A673 (cell line): ENCODE measurements at regions not wholly inside any gene's neighbourhood (a gene's known extent, or its start where the extent isn't known, plus 50 kb on each side); places are given as distances from the start of the nearest gene placed in this dataset.

Experiments
- CTCF ChIP-seq: fragments of 300-800, 200-600 bp; sonication (generic); conservative IDR thresholded peaks from 2 replicates; pipeline ENCODE4 v1.5.1; 2017; ENCODE audit warnings: low read depth, mild to moderate bottlenecking, antibody characterized with exemption, low read length, moderate library complexity, mixed read lengths
- EZH2 ChIP-seq: fragments of 200-600 bp; sonication (generic); IDR thresholded peaks from 2 replicates; pipeline ENCODE4 v1.6.1; 2017; ENCODE audit warnings: borderline replicate concordance, low read depth, mild to moderate bottlenecking, mixed read lengths, antibody characterized with exemption, low read length; ENCODE audit not compliant: poor library complexity, severe bottlenecking

- TF ChIP-seq CTCF (no peak), EZH2 (no peak)
Measured at GRCh38 chr1:243964915-243965314, 86.2 kb upstream of the ZBTB18 start.
